Prostate gland (tissue), 2 donors: ENCODE measurements at regions not wholly inside any gene's neighbourhood (a gene's known extent, or its start where the extent isn't known, plus 50 kb on each side); places are given as distances from the start of the nearest gene placed in this dataset.

Experiments used
- CTCF ChIP-seq, 4 experiments: fragments of 200-600 bp in 2 of 4; fragments of 450-650 bp in 2 of 4; sonication (generic) in 2 of 4; IDR thresholded peaks; 1 replicate in 3 of 4; 2 replicates in 1 of 4; pipeline ENCODE4 v1.5.1; 2016 to 2019; ENCODE audit warnings: antibody characterized with exemption in 4 of 4, mild to moderate bottlenecking in 2 of 4, moderate library complexity in 2 of 4
- POLR2A ChIP-seq: fragments of 450-650 bp; IDR thresholded peaks from one replicate; pipeline ENCODE4 v1.6.1; 2016; ENCODE audit warnings: antibody characterized with exemption, mild to moderate bottlenecking

- TF ChIP-seq POLR2A (no peak), CTCF (IDR thresholded peaks at IDR 0.05) (no peak)
Measured at GRCh38 chr5:86869268-86869667, 251.5 kb downstream of the COX7C start.
